SU-DHL-6 (cell line): ENCODE measurements at regions not wholly inside any gene's neighbourhood (a gene's known extent, or its start where the extent isn't known, plus 50 kb on each side); places are given as distances from the start of the nearest gene placed in this dataset.

Experiments used
- H2AFZ ChIP-seq: fragments of 200-600 bp; sonication (generic); 2 replicates; pipeline ENCODE4 v1.6.1; 2014; ENCODE audit warnings: low read depth, mild to moderate bottlenecking, moderate library complexity, mixed read lengths, antibody characterized with exemption, low read length; ENCODE audit not compliant: severe bottlenecking
- H3F3A ChIP-seq: fragments of 200-600 bp; shearing (Covaris generic); 2 replicates; pipeline ENCODE4 v1.6.0; 2016; ENCODE audit warnings: antibody characterized with exemption, mild to moderate bottlenecking; ENCODE audit not compliant: insufficient read depth
- H3K27ac ChIP-seq: fragments of 200-600 bp; sonication (generic); 2 replicates; pipeline ENCODE4 v1.5.1; 2016; ENCODE audit warnings: low read depth, mild to moderate bottlenecking, low read length, moderate library complexity, mixed read lengths
- H3K27me3 ChIP-seq: fragments of 200-600 bp; sonication (generic), shearing (Covaris generic); 2 replicates; pipeline ENCODE4 v1.6.0; 2014; ENCODE audit warnings: mild to moderate bottlenecking, low read length
- H3K36me3 ChIP-seq: fragments of 200-600 bp; sonication (generic); 2 replicates; pipeline ENCODE4 v1.6.1; 2014; ENCODE audit warnings: mild to moderate bottlenecking, low read length, mixed read lengths
- H3K4me2 ChIP-seq: fragments of 300-600, 200-600 bp; shearing (Covaris generic), sonication (generic); 2 replicates; pipeline ENCODE4 v1.6.0; 2014; ENCODE audit warnings: low read length, low read depth, mild to moderate bottlenecking; ENCODE audit not compliant: poor library complexity, severe bottlenecking
- H3K4me3 ChIP-seq: fragments of 200-600 bp; sonication (generic); 2 replicates; pipeline ENCODE4 v1.5.1; 2014; ENCODE audit warnings: antibody characterized with exemption, low read length, mild to moderate bottlenecking, mixed read lengths; ENCODE audit not compliant: insufficient read depth, poor library complexity, severe bottlenecking
- H3K79me2 ChIP-seq: fragments of 200-600 bp; sonication (generic); 2 replicates; pipeline ENCODE4 v1.6.1; 2014; ENCODE audit warnings: mild to moderate bottlenecking, low read length, moderate library complexity; ENCODE audit not compliant: insufficient read depth
- H3K9ac ChIP-seq: fragments of 200-600 bp; sonication (generic); 2 replicates; pipeline ENCODE4 v1.7.0; 2014; ENCODE audit warnings: mild to moderate bottlenecking, low read length
- H3K9me2 ChIP-seq: fragments of 200-600 bp; sonication (generic); replicated peaks from 2 replicates; pipeline ENCODE4 v1.6.1; 2014; ENCODE audit warnings: low read length; ENCODE audit not compliant: insufficient read depth
- H3K9me3 ChIP-seq: fragments of 200-600 bp; sonication (generic); 2 replicates; pipeline ENCODE4 v1.6.1; 2014; ENCODE audit warnings: low read length, mixed read lengths; ENCODE audit not compliant: insufficient read depth
- H4K20me1 ChIP-seq: fragments of 200-600 bp; sonication (generic); 2 replicates; pipeline ENCODE4 v1.6.1; 2014; ENCODE audit warnings: low read depth, mild to moderate bottlenecking, antibody characterized with exemption, low read length, moderate library complexity, mixed read lengths
- CTCF ChIP-seq: fragments of 200-600 bp; sonication (generic); IDR thresholded peaks from one replicate; pipeline ENCODE4 v1.5.1; 2017; ENCODE audit warnings: antibody characterized with exemption, mild to moderate bottlenecking, low read length, moderate library complexity; ENCODE audit not compliant: insufficient read depth, poor library complexity, severe bottlenecking
- EZH2phosphoT487 ChIP-seq: fragments of 200-600 bp; sonication (generic), shearing (Covaris generic); conservative IDR thresholded peaks from 2 replicates; pipeline ENCODE4 v1.6.1; 2018; ENCODE audit warnings: mild to moderate bottlenecking, antibody characterized with exemption, low read length, moderate library complexity, mixed read lengths

DNA sequence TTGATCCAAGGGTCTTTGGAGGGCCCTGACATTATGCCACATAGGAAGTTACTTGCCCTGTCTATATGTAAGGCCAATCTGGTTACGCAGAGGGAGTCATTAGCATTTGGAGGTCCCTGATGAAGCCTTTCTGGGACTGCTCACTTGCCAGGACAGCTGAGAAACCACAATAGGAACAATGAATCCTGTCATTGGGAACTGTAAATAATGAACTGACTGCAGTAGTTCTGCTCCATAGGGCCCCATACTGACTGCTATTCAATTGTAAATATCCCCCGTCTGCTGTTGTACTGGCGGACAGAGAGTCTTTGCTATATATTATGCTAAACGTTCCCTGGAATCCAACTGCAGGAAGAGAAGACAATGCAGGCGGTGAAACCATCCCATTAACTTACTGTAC, 149.4 kb upstream of the DCC start:
- Histone ChIP-seq H3K27me3 (no peaks in the 10 kb centered on the region), H3K4me3 (no peak overlapping the region), H3K36me3 (no peaks in the 10 kb centered on the region), H3F3A (no peaks in the 10 kb centered on the region), H3K4me2 (no peak overlapping the region), H3K27ac (no peak overlapping the region), H3K9ac (no peak overlapping the region), H3K9me3 (no peaks in the 10 kb centered on the region), H3K79me2 (no peaks in the 10 kb centered on the region), H2AFZ (no peak overlapping the region), H4K20me1 (no peaks in the 10 kb centered on the region), H3K9me2 (no peaks in the 10 kb centered on the region)
- TF ChIP-seq EZH2phosphoT487 (no peak), CTCF (no peak)

GRCh38 chr18:52200406-52200805, 139.6 kb upstream of the DCC start:
- Histone ChIP-seq H2AFZ (no peak overlapping the region), H3K36me3 (no peaks in the 10 kb centered on the region), H3K27me3 (no peaks in the 10 kb centered on the region), H3K79me2 (no peaks in the 10 kb centered on the region), H3K4me2 (no peak overlapping the region), H3K9me2 (no peaks in the 10 kb centered on the region), H3K27ac (no peak overlapping the region), H3F3A (no peaks in the 10 kb centered on the region), H3K9ac (no peak overlapping the region), H4K20me1 (no peaks in the 10 kb centered on the region), H3K9me3 (no peaks in the 10 kb centered on the region), H3K4me3 (no peak overlapping the region)
- TF ChIP-seq CTCF, result no peak
- no peak for TF ChIP-seq EZH2phosphoT487

DNA sequence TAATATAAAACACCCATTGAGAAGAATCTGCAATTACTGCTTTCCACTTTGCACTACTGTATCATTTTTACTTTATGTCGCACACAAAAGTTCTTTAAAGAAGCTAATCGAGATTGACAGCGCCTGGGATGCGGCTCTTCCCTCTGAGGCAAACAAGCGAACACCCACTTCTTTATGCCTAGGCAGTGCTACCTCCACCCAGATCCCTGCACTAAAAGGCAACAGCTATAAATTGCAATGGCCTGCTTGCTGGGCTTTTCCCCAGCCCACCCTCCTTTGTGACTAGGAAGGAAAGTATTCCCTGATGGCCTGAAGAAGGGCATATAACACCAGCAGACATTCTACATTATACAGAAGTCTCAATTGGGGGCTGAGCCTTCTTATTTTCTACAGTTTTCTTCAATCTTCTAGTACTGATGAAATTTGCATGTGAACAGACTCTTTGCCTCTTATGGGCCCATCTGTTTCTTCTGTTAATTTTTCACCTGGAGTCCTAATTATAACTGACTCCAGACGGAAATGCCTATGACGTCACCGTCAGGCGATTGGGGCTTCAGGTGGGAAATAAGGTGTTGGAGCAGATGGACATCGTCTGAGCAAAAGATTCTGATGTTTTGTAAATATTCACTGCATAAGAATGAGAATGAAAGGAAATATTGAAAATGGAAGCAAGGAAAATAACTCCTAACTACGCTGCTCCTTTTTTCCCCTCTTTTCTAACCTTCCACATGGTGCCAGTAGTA, 138.9 kb upstream of the DCC start:
- H2AFZ ChIP-seq, result no peak overlapping the region

More for the DNA sequence above, 138.9 kb upstream of the DCC start:
- no peak overlapping the region for H3K9ac ChIP-seq
- no peaks in the 10 kb centered on the region for H3K27me3 ChIP-seq
- no peak for TF ChIP-seq CTCF
- TF ChIP-seq EZH2phosphoT487, result no peak
- no peak overlapping the region for H3K27ac ChIP-seq
- H3K79me2 ChIP-seq, result no peaks in the 10 kb centered on the region
- no peaks in the 10 kb centered on the region for H4K20me1 ChIP-seq
- no peaks in the 10 kb centered on the region for H3F3A ChIP-seq
- no peaks in the 10 kb centered on the region for H3K36me3 ChIP-seq
- H3K9me3 ChIP-seq, result no peaks in the 10 kb centered on the region
- H3K4me2 ChIP-seq, result no peak overlapping the region
- no peak overlapping the region for H3K4me3 ChIP-seq
- H3K9me2 ChIP-seq, result no peaks in the 10 kb centered on the region
